HG02798 (cell line): ENCODE measurements at regions not wholly inside any gene's neighbourhood (a gene's known extent, or its start where the extent isn't known, plus 50 kb on each side); places are given as distances from the start of the nearest gene placed in this dataset.
"Not testable (repeated sequence)": the region's sequence is repeated elsewhere in the genome, so short reads cannot be mapped to it uniquely, and the experiment has no call there.

Experiments
- ATAC-seq: cut with Tn5 transposase; IDR thresholded peaks from one replicate; pipeline ENCODE4 v1.9.1; 2021; ENCODE audit warnings: mild to moderate bottlenecking; ENCODE audit not compliant: unreplicated experiment, poor library complexity

GRCh38 chrX:139063364-139063763 lies 351.8 kb upstream of the FGF13 start:
- no peak for ATAC-seq

GRCh38 chrX:139058831-139059495 lies 347.4 kb upstream of the FGF13 start:
- no peak for ATAC-seq

- no peak for ATAC-seq
Measured at GRCh38 chrX:139052461-139052860, 340.9 kb upstream of the FGF13 start.

GRCh38 chrX:139049465-139049864 lies 337.9 kb upstream of the FGF13 start:
- ATAC-seq, result no peak

- no peak for ATAC-seq
Measured at GRCh38 chrX:139044680-139045079, 333.2 kb upstream of the FGF13 start.

- no peak for ATAC-seq
Measured at GRCh38 chrX:139039041-139039440, 327.5 kb upstream of the FGF13 start.

GRCh38 chrX:139026811-139027210 lies 315.3 kb upstream of the FGF13 start:
- ATAC-seq, result no peak

- no peak for ATAC-seq
Measured at GRCh38 chrX:139026406-139026805, 314.9 kb upstream of the FGF13 start.

GRCh38 chrX:139025816-139026215 lies 314.3 kb upstream of the FGF13 start:
- no peak for ATAC-seq

GRCh38 chrX:139023531-139023930 lies 312.0 kb upstream of the FGF13 start:
- no peak for ATAC-seq

GRCh38 chrX:139020801-139021200 lies 309.3 kb upstream of the FGF13 start:
- ATAC-seq, result no peak

GRCh38 chrX:139018436-139018835 lies 306.9 kb upstream of the FGF13 start:
- no peak for ATAC-seq

- no peak for ATAC-seq
Measured at GRCh38 chrX:139015627-139016026, 304.1 kb upstream of the FGF13 start.

GRCh38 chrX:139008185-139008584 lies 296.7 kb upstream of the FGF13 start:
- no peak for ATAC-seq

- ATAC-seq, result not testable (repeated sequence)
Measured at GRCh38 chrX:139003856-139004527, 292.5 kb upstream of the FGF13 start.

GRCh38 chrX:139002319-139002718 lies 290.8 kb upstream of the FGF13 start:
- no peak for ATAC-seq

GRCh38 chrX:138996268-138996667 lies 284.8 kb upstream of the FGF13 start:
- no peak for ATAC-seq

- ATAC-seq, result no peak
Measured at GRCh38 chrX:138995458-138995857, 283.9 kb upstream of the FGF13 start.

- ATAC-seq, result not testable (repeated sequence)
Measured at GRCh38 chrX:138990425-138990824, 278.9 kb upstream of the FGF13 start.

GRCh38 chrX:138986866-138987265 lies 275.3 kb upstream of the FGF13 start:
- no peak for ATAC-seq

GRCh38 chrX:138986235-138986634 lies 274.7 kb upstream of the FGF13 start:
- ATAC-seq, result no peak

GRCh38 chrX:138982365-138982764 lies 270.8 kb upstream of the FGF13 start:
- ATAC-seq, result no peak
